Esophagus squamous epithelium (tissue), 5 donors: ENCODE measurements at regions not wholly inside any gene's neighbourhood (a gene's known extent, or its start where the extent isn't known, plus 50 kb on each side); places are given as distances from the start of the nearest gene placed in this dataset.

Experiments
- DNase-seq: peaks from one replicate; lab custom pipeline; 2025; lab: John Stamatoyannopoulos, UW
- H3K27ac ChIP-seq, 4 donors: fragments of 200-600 bp; sonication (generic); one replicate each; pipeline ENCODE4 v1.5.1; 2016 to 2019; ENCODE audit warnings: mild to moderate bottlenecking in 1 of 4
- H3K27me3 ChIP-seq, 4 donors: fragments of 200-600 bp; sonication (generic); 1 replicate in 3 of 4; 2 replicates in 1 of 4; pipeline versions ENCODE4 v1.5.1 to v1.6.0; 2017 to 2021; ENCODE audit warnings: antibody characterized with exemption in 1 of 4
- H3K36me3 ChIP-seq, 3 donors: fragments of 200-600 bp; sonication (generic); one replicate each; pipeline ENCODE4 v1.5.1; 2016 to 2019
- H3K4me1 ChIP-seq, 3 donors: fragments of 200-600 bp; sonication (generic); one replicate each; pipeline ENCODE4 v1.5.1; 2017 to 2019
- H3K4me3 ChIP-seq, 4 donors: fragments of 200-600 bp; sonication (generic); 1 replicate in 3 of 4; 2 replicates in 1 of 4; pipeline ENCODE4 v1.5.1; 2016 to 2019; ENCODE audit warnings: mild to moderate bottlenecking in 2 of 4, moderate library complexity in 1 of 4
- H3K9me3 ChIP-seq, 3 donors: fragments of 200-600 bp; sonication (generic); one replicate each; pipeline ENCODE4 v1.5.1; 2016 to 2019
- POLR2A ChIP-seq, 4 donors: fragments of 450-650 bp; IDR thresholded peaks; one replicate each; pipeline ENCODE4 v1.6.1; 2017; ENCODE audit warnings: antibody characterized with exemption in 4 of 4, mild to moderate bottlenecking in 4 of 4, moderate library complexity in 3 of 4
- WGBS, 2 donors: methylation state at CpG; one replicate each; pipeline ENCODE4 v1.1.5; 2018; 5-methylcytosine and 5-hydroxymethylcytosine counted together
- intact Hi-C: fragments of 100-400 bp; cut with DNase I; formaldehyde crosslinking; loops from one replicate; pipeline ENCODE4 v1.15.0; 2022
- TF ChIP-seq, protein P1 (sequence below), 6 experiments: fragments of 450-650 bp in 4 of 6; fragments of 200-600 bp in 2 of 6; sonication (generic) in 2 of 6; IDR thresholded peaks; one replicate each; pipeline ENCODE4 v1.5.1; 2016 to 2019; ENCODE audit warnings: antibody characterized with exemption in 6 of 6, mild to moderate bottlenecking in 4 of 6, moderate library complexity in 4 of 6
- donor health status: DM: yes; HTN: yes; CAD: no.

GRCh38 chr9:7461791-7462190, 337.8 kb downstream of the DMAC1 start:
- no peak overlapping the region for H3K27ac ChIP-seq
- no peaks in the 10 kb centered on the region for H3K9me3 ChIP-seq
- H3K27me3 ChIP-seq: no peaks in the 10 kb centered on the region
- no peak for TF ChIP-seq POLR2A (IDR thresholded peaks at IDR 0.05)
- TF ChIP-seq, protein P1, sequence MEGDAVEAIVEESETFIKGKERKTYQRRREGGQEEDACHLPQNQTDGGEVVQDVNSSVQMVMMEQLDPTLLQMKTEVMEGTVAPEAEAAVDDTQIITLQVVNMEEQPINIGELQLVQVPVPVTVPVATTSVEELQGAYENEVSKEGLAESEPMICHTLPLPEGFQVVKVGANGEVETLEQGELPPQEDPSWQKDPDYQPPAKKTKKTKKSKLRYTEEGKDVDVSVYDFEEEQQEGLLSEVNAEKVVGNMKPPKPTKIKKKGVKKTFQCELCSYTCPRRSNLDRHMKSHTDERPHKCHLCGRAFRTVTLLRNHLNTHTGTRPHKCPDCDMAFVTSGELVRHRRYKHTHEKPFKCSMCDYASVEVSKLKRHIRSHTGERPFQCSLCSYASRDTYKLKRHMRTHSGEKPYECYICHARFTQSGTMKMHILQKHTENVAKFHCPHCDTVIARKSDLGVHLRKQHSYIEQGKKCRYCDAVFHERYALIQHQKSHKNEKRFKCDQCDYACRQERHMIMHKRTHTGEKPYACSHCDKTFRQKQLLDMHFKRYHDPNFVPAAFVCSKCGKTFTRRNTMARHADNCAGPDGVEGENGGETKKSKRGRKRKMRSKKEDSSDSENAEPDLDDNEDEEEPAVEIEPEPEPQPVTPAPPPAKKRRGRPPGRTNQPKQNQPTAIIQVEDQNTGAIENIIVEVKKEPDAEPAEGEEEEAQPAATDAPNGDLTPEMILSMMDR (IDR thresholded peaks at IDR 0.05): no peak
- DNase-seq: no peak
- no peak overlapping the region for H3K4me3 ChIP-seq
- no peaks in the 10 kb centered on the region for H3K36me3 ChIP-seq
- H3K4me1 ChIP-seq: no peaks in the 10 kb centered on the region
- intact Hi-C loops: no loop called here
- 75 to 83% methylated on average over 4 of the region's 4 CpGs for WGBS, 2 donors

GRCh38 chr9:7456793-7457530, 342.6 kb downstream of the DMAC1 start:
- DNase-seq: no peak
- H3K9me3 ChIP-seq: no peaks in the 10 kb centered on the region
- H3K27me3 ChIP-seq: no peaks in the 10 kb centered on the region
- WGBS, 2 donors: 69 to 87% methylated on average over 1 of the region's 1 CpG
- no peak overlapping the region for H3K4me3 ChIP-seq
- no peak overlapping the region for H3K27ac ChIP-seq
- intact Hi-C loops: no loop called here
- TF ChIP-seq, protein P1 (IDR thresholded peaks at IDR 0.05): no peak
- TF ChIP-seq POLR2A (IDR thresholded peaks at IDR 0.05): no peak
- peaks cover 0 to 10% (median 0%) of the 10 kb centered on the region in 3 donors for H3K4me1 ChIP-seq
- H3K36me3 ChIP-seq: no peaks in the 10 kb centered on the region

DNA sequence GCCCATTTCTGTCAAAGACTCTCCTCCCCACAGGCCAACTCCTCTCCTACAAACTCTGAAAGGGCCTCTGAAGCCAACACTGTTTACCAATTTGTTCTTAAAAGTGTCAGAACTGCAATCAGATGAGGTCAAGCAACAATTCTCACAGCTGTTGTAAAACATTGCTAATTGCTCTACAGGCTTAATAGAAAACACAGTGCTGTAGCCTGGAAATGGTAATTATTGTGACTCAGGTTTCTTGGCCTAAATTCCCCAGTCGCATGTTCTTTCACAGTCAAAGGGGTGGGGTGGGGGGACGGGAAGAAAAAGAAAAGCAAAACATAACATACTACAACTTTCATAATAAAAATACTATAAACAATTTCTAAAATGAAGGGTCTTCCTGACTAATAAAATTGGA, 343.2 kb downstream of the DMAC1 start:
- peaks cover 0 to 10% (median 0%) of the 10 kb centered on the region in 3 donors for H3K4me1 ChIP-seq
- WGBS, 2 donors: 26 to 31% methylated on average over 2 of the region's 2 CpGs
- H3K27me3 ChIP-seq: no peaks in the 10 kb centered on the region
- H3K36me3 ChIP-seq: no peaks in the 10 kb centered on the region
- H3K4me3 ChIP-seq: no peak overlapping the region
- intact Hi-C loops: no loop called here
- DNase-seq: no peak
- no peak overlapping the region for H3K27ac ChIP-seq
- no peaks in the 10 kb centered on the region for H3K9me3 ChIP-seq
- TF ChIP-seq POLR2A (IDR thresholded peaks at IDR 0.05): no peak
- TF ChIP-seq, protein P1 (IDR thresholded peaks at IDR 0.05): no peak

DNA sequence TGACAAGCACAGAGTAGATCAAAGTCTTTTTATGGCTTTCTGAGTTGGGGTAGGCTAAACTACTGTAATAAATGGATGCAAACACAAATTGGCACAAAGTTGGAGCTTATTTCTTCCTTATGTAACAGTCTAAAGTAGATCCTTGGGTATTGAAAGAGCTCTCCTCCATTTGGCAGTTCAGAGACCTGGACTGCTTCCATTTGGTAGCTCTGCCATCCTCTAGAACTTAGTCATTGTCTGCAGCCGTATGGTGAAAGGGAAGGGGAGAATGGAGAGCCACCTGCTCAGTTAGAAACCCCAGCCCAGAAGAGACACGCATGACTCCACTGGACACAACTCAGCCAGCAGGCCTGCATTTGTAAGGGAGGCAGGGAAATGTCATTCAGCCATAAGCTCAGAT, 345.0 kb downstream of the DMAC1 start:
- Histone ChIP-seq H3K36me3 (no peaks in the 10 kb centered on the region), H3K27ac (no peak overlapping the region), H3K4me1 (peaks cover 0 to 10% (median 0%) of the 10 kb centered on the region in 3 donors), H3K4me3 (no peak overlapping the region), H3K9me3 (no peaks in the 10 kb centered on the region), H3K27me3 (no peaks in the 10 kb centered on the region)
- intact Hi-C loops: no loop called here
- WGBS, 2 donors: 50 to 63% methylated on average over 1 to 2 of the region's 2 CpGs
- DNase-seq: no peak
- TF ChIP-seq, protein P1 (IDR thresholded peaks at IDR 0.05): no peak
- TF ChIP-seq POLR2A (IDR thresholded peaks at IDR 0.05): no peak

- 0 to 86% methylated on average over 1 of the region's 1 CpG for WGBS, 2 donors
Measured at GRCh38 chr9:7452378-7452777, 347.2 kb downstream of the DMAC1 start.

More at GRCh38 chr9:7452378-7452777, 347.2 kb downstream of the DMAC1 start:
- H3K36me3 ChIP-seq: no peaks in the 10 kb centered on the region
- peaks cover 0 to 10% (median 0%) of the 10 kb centered on the region in 3 donors for H3K4me1 ChIP-seq
- no peak for TF ChIP-seq POLR2A (IDR thresholded peaks at IDR 0.05)
- TF ChIP-seq, protein P1 (IDR thresholded peaks at IDR 0.05): no peak
- H3K4me3 ChIP-seq: no peak overlapping the region
- H3K27me3 ChIP-seq: no peaks in the 10 kb centered on the region
- no peak for DNase-seq
- no peaks in the 10 kb centered on the region for H3K9me3 ChIP-seq
- no peak overlapping the region for H3K27ac ChIP-seq
- intact Hi-C loops: no loop called here
